Inflammatory macrophage (primary cell): ENCODE measurements at regions not wholly inside any gene's neighbourhood (a gene's known extent, or its start where the extent isn't known, plus 50 kb on each side); places are given as distances from the start of the nearest gene placed in this dataset.

Source experiments
- DNase-seq, 2 donors: peaks; one replicate each; pipeline ENCODE4 v3.0.0-alpha.2; 2020 to 2022

DNA sequence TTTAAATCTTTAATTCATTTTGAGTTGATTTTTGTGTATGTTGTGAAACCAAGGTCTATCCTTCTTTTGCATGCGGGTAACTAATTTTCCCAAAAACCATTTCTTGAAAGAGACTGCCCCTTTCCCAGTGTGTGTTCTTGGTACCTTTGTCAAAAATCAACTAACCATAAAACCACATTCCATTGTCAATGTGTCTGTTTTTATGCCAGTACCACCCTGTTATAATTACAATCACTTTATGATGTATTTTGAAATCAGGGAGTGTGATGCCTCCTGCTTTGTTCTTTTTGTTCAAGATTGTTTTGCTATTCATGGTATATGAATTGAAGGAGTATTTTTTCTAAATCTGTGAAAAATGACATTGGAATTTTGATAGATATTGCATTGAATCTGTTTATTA lies 689.6 kb downstream of the TSN start:
- DNase-seq: no peak

DNA sequence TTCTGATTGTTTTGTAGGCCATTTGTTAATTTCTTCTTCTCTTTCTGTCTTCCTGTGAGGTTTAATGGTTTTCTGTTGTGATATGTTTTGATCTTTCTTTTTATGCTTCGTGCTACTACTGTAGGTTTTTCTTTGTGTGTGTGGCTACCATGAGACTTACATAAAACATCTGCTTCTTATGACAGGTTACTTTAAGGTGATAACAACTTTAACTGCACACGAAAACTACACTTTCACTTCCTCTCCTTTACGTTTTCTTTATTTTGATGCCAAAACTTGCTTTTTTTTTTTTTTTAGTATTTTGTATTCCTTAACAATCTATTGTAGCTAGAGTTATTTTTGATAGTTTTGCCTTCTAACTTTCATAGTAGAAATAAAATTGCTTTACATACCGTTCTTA lies 691.3 kb downstream of the TSN start:
- no peak for DNase-seq

DNA sequence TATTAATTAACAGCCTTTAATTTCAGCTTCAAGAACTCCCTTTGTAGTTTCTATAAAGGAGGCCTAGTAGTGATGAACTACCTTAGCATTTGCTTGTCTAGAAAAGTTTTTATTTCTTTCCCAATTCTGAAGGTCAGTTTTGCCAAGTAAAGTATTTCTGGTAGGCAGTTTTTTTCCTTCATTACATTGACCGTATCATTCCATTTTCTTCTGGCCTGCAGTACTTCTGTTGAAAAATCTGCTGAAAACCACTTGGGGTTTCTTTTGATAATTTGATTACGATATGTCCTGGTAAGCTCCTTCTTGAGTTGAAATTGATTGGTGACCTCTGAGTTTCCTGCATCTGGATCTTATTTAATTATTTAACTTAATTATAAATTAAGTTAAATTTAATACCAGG lies 691.8 kb downstream of the TSN start:
- no peak for DNase-seq

DNA sequence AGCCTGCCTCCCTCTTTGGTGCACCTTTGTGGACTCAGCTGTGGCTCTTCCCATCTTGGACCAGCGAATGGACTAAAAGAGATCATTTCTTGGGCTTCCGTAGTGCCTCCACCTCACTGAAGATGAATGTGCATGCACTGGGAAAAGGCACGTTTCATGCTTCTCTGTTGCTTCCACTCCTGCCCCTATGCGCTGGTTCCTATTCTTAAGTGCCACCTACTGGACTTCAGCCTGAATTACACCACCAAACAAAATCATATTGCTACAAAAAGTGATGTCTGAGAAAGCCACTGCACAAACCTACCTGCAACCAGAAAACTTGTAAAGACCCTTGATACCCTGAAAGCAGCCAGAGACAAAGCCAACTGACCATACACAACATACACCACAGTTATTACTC lies 695.6 kb downstream of the TSN start:
- DNase-seq: peak; percentile 20 to 37

DNA sequence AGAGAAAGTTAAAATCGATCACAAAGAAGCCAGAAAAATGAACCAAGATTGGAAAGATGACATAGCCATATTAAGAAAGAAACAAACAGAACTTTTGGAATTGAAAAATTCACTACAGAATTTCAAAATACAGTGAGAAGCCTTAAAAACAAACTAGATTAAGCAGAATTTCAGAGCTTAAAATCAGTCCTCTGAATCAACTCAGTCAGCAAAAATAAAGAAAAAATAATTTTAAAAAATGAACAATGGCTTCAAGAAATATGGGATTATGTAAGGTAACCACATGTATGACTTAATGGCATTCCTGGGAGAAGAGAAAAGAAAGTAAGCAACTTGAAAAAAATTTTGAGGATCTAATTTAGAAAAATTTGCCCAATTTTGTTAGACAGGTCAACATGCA lies 696.2 kb downstream of the TSN start:
- DNase-seq: no peak

DNA sequence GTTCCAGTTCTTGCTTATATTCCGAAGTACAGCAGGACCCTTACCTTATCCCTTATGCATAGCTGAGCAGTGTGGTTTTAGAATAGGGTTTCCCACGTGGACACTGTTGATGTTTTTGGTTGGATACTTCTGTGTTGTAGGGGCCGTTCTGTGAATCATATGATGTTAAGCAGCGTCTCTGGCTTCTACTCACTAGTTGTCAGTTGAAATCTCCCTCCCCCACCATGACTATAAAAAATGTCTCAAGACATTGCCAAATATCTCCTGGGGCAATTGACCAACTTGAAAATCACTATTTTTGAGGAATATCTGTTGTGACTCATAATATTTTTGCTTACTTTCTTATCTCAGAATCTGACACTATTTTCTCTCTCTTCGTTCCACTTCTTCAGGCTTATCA lies 713.7 kb downstream of the TSN start:
- DNase-seq: no peak

DNA sequence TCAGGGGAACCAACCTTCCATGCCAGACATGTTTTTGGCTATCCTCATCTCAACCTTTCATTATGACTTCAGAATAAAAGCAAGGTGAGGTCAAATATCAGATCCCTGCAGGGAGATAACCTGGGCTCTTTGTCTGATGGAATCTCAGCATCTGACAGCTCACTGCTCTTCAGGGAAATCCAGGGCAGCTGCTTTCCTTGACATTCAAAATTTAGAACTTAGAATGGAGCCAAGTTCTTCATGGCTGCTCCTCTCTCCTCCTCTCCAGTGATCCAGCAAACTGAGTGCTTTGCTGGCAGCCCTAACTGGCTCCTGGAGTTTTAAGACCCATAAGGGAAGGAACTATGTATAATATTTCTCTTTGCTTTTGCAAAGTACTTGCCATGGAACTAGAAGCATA lies 716.3 kb downstream of the TSN start:
- DNase-seq: no peak

DNA sequence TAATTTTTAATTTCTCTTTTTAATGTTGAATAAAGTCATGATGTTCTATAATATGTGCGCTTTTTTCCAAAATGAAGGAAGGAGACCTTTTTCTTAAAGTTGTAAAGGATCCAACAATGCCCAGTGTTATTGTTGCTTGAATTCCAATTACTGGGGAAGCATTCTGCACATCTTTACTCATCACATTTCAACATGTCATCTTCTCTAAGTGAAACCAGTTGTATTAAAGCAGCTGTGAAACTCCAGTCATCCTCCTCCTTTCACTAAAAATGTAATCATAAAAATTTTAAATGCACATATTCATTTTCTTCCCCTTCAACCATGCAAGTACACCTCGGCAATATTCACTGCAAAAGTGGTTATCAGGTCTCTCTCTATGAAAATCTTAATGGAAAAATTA lies 722.7 kb downstream of the TSN start:
- no peak for DNase-seq

DNA sequence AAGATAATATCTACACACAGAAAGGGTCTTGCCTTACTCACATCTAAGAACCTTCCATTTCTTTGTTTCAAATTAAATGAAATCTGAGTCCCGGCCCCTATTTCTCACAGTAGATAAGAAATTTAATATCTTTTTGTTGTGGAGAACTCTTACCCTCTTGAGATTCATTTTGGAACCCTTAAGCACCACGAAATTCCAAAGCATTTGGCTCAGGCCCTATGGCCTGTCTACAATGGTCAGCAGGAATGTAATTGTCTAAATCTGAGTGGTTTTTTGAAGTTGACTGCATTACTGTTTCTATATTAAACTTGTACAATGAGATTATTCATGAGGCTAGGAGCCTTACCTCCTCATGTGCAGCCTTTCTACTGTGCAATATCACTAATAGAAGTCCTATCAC lies 723.3 kb downstream of the TSN start:
- no peak for DNase-seq

DNA sequence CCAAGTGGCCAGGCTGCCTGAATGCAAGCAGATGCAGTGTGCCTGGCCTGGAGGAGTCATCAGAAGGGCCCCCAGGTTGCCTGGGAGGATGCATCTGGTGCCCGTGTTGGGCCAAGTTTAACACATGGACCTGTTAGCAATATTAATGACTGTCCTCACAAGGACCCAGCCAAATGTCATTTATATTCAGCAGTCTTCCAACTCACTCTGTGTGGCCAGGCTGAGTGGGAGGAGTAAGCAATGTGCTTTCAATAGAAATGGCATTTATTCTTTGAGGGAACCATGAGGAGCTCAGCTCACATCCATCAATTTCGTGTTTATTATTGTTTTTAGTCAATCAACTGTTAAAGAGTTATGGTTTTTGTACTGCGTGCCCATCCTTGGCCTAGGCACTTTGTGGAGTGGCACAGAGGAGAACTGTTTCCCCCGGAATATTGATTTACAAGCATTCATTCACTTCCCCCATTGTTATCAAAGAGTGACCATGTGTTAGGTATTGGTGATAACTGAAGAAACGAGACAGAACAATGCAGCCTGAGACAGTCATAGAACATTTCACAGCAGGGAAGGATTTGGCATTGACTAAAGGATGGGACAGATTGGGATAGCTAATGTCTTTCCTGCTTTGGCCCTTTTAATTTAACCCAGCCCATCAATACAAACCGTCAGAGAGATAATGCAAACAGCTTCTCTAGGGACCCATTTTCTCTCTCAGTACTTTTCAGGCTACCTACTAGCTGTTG lies 725.2 kb downstream of the TSN start:
- DNase-seq: no peak

DNA sequence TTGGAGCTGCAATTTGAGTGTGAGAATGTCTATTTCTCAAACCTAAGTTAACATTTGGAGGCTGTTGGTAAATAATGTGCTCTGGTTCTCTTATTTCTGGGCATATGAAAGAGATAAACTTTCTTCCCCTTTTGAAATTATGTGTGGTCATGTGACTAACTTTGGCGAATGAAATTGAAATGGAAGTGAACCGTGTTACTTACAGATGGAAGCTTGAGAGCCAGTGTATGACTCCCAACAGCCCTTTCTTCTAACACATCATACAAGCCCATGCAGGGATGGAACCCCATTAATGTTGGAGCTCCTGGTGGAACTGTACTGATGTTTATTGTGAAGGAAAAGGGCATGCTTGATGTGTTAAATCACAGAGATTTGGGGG lies 725.8 kb downstream of the TSN start:
- no peak for DNase-seq

DNA sequence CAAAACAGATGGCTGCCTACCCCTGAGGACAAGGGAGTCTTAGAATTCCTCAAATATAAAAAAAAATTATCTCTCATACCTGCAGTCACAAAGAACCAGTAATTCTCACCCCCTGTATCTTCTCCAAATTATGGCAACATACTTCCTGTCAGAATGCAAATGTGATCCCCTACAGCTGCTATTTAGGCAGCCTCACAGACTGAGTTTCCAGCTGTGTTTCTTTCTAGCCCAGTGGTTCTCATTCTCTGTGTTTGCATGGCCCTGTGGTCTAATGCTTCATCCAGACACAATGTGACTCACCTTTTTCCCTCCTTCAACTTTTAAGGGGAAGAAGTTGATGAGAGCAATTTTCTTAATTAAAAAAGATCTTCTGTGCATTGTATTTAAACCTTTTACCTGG lies 726.3 kb downstream of the TSN start:
- DNase-seq: no peak

DNA sequence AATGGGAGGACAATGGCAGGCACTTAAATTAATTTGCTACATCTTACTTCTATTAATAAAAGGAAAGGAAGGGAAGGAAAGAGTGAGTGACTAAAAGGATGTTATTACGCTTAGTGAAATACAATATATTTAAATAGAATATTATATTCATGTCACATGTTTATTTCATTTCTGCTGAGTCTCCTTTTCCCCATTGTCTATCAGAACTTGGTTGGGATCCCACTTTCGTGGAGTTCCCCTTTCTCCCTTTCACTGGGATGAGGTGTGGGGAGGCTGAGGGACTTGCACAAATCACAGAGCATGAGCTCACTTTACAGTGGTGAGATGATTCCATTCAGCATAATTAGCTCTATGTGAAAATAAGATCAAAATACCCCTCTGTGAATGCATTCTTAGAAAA lies 730.6 kb downstream of the TSN start:
- no peak for DNase-seq

DNA sequence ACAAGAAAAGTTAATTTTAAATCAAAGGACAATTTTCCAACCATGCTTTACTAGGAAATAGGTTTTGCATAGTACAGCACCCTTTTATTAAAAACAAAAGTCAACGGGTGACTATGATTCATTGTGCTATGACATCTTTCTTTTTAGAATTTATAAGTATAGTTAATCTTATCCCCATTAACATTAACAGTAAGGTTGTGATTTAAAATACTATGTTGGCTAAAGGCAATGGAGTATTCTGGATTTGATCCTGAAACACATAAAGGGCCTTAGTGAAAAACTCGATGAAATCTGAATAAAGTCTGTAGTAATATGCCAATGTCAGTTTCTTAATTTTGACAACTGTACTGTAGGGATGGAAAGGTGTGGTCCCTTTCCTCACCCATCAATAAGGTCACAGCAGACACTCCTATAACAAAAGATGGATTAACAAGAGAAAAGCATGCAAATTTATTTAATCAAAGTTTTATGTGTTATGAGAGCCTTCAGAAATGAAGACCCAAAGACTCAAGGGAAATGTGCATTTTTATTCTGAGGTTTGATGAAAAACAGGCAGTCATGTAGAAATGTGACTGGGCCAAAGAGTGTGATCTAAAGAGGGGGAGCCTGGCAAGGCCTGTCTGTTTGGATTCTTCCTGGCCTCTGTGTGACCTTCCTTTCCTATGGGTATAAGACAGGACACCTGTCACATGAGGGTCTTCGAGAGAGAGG lies 731.4 kb downstream of the TSN start:
- DNase-seq: no peak

DNA sequence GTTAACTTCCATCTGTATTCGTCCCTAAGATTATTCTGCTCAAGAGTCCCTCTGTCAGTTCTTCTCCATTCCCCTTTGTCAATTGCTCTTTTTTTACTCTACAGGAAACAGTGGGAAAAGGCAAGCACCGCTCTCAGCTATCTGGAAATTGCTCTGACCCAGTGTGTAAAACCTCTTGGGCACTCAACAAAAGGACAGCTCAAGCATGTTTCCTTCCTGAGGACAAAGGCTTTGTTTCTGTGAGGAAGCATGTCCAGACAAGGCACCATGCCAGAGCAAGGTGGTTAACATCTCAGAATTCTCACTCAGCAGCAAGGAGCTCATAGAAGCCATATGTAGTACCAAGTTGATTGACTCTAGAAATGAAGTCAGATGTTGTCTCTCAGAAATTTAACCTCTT lies 735.6 kb downstream of the TSN start:
- no peak for DNase-seq

DNA sequence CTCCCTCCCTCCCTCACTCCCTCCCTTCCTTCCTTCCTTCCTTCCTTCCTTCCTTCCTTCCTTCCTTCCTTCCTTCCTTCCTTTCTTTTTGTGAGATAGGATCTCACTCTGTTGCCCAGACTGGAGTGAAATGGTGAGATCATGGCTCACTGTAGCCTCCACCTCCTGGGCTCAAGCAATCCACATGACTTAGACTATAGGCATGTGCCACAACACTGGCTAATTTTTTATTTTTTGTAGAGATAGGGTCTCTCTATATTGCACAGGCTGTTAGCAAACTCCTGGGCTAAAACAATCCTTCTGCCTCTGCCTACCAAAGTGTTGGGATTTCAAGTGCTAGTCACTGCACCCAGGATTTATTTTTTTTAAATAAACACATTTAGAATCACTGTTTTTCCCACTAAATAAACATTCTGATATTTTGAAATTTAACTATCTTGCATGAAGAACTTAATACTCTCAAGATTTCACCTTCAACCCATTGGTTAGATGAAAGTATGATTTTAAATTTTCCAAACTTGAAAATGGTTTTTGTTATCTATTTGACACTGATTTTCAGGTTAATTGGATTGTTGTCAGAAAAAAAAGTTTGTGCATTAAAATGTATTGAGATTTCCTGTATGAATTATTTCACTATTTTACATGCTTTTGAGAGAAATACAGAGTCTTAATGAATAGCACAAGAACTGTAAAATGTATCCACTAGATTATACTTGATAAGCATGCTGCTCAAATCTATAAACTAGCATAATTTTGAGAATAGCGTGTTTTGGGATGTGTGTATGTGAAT lies 745.1 kb downstream of the TSN start:
- no peak for DNase-seq

DNA sequence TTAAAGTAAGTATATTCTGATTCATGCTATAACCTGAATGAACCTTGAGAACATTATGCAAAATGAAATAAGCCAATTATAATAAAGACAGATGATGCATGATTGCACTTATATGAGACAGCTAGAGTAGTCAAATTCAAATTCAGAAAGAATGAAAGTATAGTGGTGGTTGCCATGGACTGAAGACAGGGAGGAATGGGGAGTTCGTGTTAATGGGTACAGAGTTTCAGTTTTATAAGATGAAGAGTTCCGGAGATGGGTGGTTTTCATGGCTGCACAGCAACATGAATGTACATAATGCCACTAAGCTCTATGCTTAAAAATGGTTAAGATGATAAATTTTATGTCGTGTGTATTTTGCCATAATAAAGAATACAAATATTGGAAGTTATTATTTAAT lies 751.2 kb downstream of the TSN start:
- no peak for DNase-seq

DNA sequence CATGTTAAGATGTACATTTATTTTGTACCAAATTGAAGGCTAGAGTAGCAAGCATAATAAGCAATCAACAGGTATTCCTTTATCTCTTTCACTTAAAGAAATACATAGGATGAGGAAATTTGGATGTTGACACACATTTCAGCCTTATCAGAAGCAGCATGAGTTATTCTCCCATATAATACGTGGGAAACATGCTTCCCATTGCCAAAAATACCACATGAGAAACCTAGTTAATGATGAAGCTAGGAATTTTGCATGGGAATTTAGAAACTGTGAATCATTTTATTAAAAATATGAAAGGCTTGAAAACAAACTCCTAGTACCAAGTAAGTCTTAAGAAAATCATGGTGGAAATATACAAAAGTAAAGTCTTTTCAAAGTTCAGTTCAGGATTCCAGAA lies 751.8 kb downstream of the TSN start:
- DNase-seq: no peak

DNA sequence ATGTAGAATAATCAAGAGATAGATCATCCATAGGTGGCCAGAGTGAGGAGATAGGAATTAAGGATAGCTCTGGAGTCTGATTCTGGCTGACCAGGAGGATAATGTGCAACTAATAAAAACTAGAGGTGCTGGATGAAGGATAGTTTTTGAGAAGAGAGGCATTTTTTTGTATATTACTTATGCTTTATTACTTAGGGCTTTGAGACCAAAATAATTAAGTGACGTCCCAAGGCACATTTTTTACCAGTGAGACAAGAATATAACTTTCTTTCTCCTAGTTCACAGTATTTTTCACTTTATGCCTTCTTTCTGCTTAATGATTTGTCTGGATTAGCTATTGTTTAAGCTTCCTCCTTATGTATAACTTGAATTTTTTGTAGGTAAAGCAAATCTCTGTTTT lies 756.6 kb downstream of the TSN start:
- no peak for DNase-seq

DNA sequence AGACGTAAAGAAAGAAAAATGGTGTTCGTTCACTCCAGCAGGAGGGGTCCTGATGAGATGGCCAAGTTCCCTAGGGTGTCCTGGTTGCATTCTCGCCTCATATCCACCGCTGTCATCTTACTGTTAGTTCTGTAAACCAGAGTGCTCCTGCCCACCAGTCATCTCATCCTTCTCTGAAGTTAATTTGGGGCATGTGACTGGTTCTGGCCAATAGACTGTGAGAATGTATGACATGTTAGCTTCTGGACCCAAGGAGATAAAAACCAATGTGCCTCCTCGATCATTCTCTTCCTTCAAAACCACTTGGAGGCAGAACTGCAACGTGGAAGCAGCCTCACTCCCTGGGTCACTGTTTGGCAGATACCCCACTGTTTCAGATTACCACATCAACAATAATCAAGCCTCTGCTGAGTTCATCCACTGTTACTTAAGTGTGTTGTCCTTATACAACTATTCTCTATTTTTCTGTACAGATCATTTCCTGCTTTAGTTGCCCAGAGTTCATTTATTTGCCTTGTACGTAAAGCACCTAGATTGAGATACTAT lies 759.1 kb downstream of the TSN start:
- DNase-seq: no peak

DNA sequence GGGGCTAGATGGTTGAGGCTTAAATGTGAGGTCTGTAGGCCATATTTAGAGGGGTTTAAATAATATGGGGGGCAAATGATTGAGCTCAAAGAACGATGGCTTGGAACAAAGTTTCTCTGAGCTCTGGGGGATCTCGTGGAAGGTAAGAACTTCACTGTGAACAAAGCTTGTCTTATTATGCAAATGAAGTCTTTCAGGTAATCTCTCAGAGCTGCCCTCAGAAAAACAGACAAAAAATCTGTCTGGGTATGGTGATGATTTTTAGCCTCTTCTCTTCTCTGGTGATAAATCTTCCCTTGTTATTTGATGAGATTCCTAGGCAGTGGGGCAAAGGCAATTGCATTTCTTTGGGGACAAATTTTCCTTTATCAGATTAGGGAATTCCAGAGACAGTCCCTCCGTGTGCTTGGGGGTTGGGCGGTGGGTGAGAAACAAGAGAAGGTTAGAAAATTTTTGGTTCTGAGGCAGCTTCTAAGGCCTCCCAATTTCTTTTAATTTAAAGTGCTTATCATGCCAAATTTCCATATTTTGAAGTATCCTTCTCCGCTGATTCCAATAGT lies 760.4 kb downstream of the TSN start:
- DNase-seq: no peak

DNA sequence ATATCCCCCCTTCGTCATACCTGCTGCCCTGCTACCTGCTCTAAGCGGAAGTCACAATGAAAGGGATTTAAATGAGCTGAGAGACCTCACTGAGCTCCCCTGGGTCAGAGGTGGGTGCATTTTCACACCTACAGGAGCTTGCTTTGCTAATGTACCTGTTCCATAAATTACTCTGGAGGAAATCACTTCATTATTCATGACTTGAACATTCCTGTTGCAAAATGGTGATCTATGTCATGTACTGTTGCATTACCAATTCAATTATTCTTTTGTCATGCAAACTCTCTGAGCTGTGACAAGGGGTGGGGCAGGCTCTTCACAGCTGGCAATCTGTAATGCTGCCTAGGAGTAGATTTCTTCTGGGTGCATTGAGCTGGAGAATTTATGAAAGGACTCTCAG lies 761.3 kb downstream of the TSN start:
- DNase-seq: no peak

DNA sequence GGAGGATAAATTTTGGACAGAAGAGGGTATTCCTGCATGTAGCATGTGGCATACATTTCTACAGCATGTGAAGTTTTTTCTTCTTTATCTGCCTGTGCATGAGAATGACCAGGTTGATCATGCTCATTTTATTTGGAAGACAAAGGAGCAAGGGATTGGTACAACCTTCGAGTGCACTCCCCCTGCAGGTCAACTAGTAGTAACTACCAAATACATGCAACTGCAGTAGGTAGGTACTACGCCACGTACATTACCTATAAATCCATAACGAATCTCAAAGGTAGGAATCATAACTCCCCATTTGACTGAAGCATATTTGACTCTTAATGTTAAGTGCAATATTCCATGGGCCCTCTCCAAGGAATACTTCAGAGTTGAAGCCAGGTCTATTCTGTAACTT lies 763.9 kb downstream of the TSN start:
- DNase-seq: no peak
